ENCODE measurements at regions not wholly inside any gene's neighbourhood (a gene's known extent, or its start where the extent isn't known, plus 50 kb on each side); places are given as distances from the start of the nearest gene placed in this dataset.

DNA sequence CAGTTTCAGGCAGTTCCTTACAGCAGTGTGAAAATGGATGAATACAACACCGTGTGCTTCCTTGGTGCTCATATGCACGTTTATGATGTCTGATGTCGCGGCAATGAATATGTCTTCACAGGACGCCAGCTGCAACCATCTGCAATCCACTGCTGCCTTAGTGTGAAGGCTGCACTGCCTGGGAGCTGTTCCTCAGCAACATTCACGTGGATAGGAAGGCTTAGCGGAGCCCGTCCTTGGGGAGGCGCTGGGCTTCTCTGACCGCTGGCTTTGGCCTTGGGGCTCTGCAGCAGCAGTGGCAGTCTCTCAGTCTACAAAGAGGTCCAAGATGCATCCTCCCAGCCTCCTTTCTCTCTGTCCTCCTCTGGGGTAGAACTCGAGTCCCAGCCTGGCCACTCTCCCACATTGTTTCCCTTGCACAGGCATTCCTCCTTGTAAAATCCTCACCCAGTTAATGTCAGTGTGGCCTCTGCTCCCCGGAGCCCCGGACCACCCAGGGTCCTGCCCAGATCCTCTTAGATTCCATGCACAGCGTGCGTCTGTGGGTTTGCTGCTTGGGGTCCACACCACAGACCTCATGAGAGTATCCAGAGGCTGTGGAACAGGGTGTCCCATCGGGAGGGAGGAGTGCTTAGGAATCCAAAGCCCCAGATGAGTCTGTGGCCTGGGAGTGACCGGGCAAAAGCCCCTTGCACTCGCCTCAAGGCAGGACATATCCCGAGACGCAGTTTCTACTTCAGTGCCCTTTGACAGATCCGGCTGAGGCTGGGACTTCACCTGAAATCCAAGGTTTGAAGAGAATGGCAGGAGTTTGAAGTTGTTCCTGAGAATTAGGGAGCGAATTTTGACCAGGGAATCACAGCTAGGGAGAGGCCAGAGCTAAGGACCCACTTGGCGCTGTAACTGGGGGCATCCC is 181.3 kb downstream of the THBS2 start:
- TF ChIP-seq CTCF (conservative IDR thresholded peaks at IDR 0.05) (no peak), ZFX (IDR thresholded peaks at IDR 0.05) (no peak)
